ENCODE measurements at regions not wholly inside any gene's neighbourhood (a gene's known extent, or its start where the extent isn't known, plus 50 kb on each side); places are given as distances from the start of the nearest gene placed in this dataset.

GRCh38 chr16:86710602-86710950, 132.2 kb downstream of the FOXL1 start:
- Histone ChIP-seq H3K79me2 (ENCODE audit: control insufficient read depth, insufficient read depth, low read length) (no peaks in the 10 kb centered on the region), H3K27ac (ENCODE audit: insufficient read depth, low read length) (no peak overlapping the region), H3K4me2 (ENCODE audit: extremely low read depth, insufficient read depth, low read length) (no peak overlapping the region)

GRCh38 chr16:86712158-86713009, 134.0 kb downstream of the FOXL1 start:
- Histone ChIP-seq H3K36me3 (ENCODE audit: control insufficient read depth, insufficient read depth, low read length) (no peaks in the 10 kb centered on the region), H3K4me2 (ENCODE audit: extremely low read depth, insufficient read depth, low read length) (no peak overlapping the region), H4K20me1 (ENCODE audit: control insufficient read depth, extremely low read depth, insufficient read depth, low read length) (no peaks in the 10 kb centered on the region), H3K79me2 (ENCODE audit: control insufficient read depth, insufficient read depth, low read length) (no peaks in the 10 kb centered on the region), H3K27me3 (ENCODE audit: control insufficient read depth, insufficient read depth, low read length) (peaks cover 11% of the 10 kb centered on the region), H3K27ac (ENCODE audit: insufficient read depth, low read length) (no peak overlapping the region), H2AFZ (ENCODE audit: low read length) (no peak overlapping the region), H3K4me3 (replicated peaks in 1 of 4; ENCODE audit: control extremely low read depth in 1 of 4, insufficient read depth in 1 of 4, low read depth in 3 of 4, low read length in 4 of 4) (no peak overlapping the region), H3K4me1 (ENCODE audit: control insufficient read depth, extremely low read depth, insufficient read depth, low read length) (no peaks in the 10 kb centered on the region), H3K9ac (ENCODE audit: insufficient read depth, low read length) (no peak overlapping the region), H3K9me3 (ENCODE audit: control insufficient read depth, insufficient read depth, low read depth, low read length) (no peaks in the 10 kb centered on the region)
- DNase-seq (ENCODE audit: low read depth in 2 of 2), result no peak
- TF ChIP-seq CTCF (conservative IDR thresholded peaks at IDR 0.05 in 1 of 2, IDR thresholded peaks at IDR 0.05 in 1 of 2; ENCODE audit: low read depth in 1 of 2, low read length in 2 of 2), result no peak
- TF ChIP-seq EZH2 (IDR thresholded peaks at IDR 0.05; ENCODE audit: low read length, missing control alignments), result no peak

More at GRCh38 chr16:86710602-86710950, 132.2 kb downstream of the FOXL1 start:
- no peaks in the 10 kb centered on the region for H3K36me3 ChIP-seq (ENCODE audit: control insufficient read depth, insufficient read depth, low read length)
- no peaks in the 10 kb centered on the region for H3K9me3 ChIP-seq (ENCODE audit: control insufficient read depth, insufficient read depth, low read depth, low read length)
- H3K9ac ChIP-seq (ENCODE audit: insufficient read depth, low read length), result no peak overlapping the region
- no peak overlapping the region for H2AFZ ChIP-seq (ENCODE audit: low read length)
- no peak for DNase-seq (ENCODE audit: low read depth in 2 of 2)
- no peaks in the 10 kb centered on the region for H4K20me1 ChIP-seq (ENCODE audit: control insufficient read depth, extremely low read depth, insufficient read depth, low read length)
- H3K4me1 ChIP-seq (ENCODE audit: control insufficient read depth, extremely low read depth, insufficient read depth, low read length), result no peaks in the 10 kb centered on the region
- TF ChIP-seq EZH2 (IDR thresholded peaks at IDR 0.05; ENCODE audit: low read length, missing control alignments) (no peak), CTCF (conservative IDR thresholded peaks at IDR 0.05 in 1 of 2, IDR thresholded peaks at IDR 0.05 in 1 of 2; ENCODE audit: low read depth in 1 of 2, low read length in 2 of 2) (no peak)
- H3K27me3 ChIP-seq (ENCODE audit: control insufficient read depth, insufficient read depth, low read length), result peaks cover 11% of the 10 kb centered on the region
- H3K4me3 ChIP-seq (replicated peaks in 1 of 4; ENCODE audit: control extremely low read depth in 1 of 4, insufficient read depth in 1 of 4, low read depth in 3 of 4, low read length in 4 of 4), result no peak overlapping the region

GRCh38 chr16:86713021-86713631, 134.8 kb downstream of the FOXL1 start:
- no peak overlapping the region for H2AFZ ChIP-seq (ENCODE audit: low read length)
- H3K27ac ChIP-seq (ENCODE audit: insufficient read depth, low read length), result no peak overlapping the region
- H3K36me3 ChIP-seq (ENCODE audit: control insufficient read depth, insufficient read depth, low read length), result no peaks in the 10 kb centered on the region
- no peaks in the 10 kb centered on the region for H3K9me3 ChIP-seq (ENCODE audit: control insufficient read depth, insufficient read depth, low read depth, low read length)
- no peak for TF ChIP-seq EZH2 (IDR thresholded peaks at IDR 0.05; ENCODE audit: low read length, missing control alignments)
- TF ChIP-seq CTCF (conservative IDR thresholded peaks at IDR 0.05 in 1 of 2, IDR thresholded peaks at IDR 0.05 in 1 of 2; ENCODE audit: low read depth in 1 of 2, low read length in 2 of 2), result no peak
- peaks cover 11% of the 10 kb centered on the region for H3K27me3 ChIP-seq (ENCODE audit: control insufficient read depth, insufficient read depth, low read length)
- H3K4me3 ChIP-seq (replicated peaks in 1 of 4; ENCODE audit: control extremely low read depth in 1 of 4, insufficient read depth in 1 of 4, low read depth in 3 of 4, low read length in 4 of 4), result no peak overlapping the region
- H3K79me2 ChIP-seq (ENCODE audit: control insufficient read depth, insufficient read depth, low read length), result no peaks in the 10 kb centered on the region
- no peak for DNase-seq (ENCODE audit: low read depth in 2 of 2)
- no peak overlapping the region for H3K4me2 ChIP-seq (ENCODE audit: extremely low read depth, insufficient read depth, low read length)
- no peaks in the 10 kb centered on the region for H4K20me1 ChIP-seq (ENCODE audit: control insufficient read depth, extremely low read depth, insufficient read depth, low read length)
- H3K9ac ChIP-seq (ENCODE audit: insufficient read depth, low read length), result no peak overlapping the region
- no peaks in the 10 kb centered on the region for H3K4me1 ChIP-seq (ENCODE audit: control insufficient read depth, extremely low read depth, insufficient read depth, low read length)
